Prostate gland (tissue), 2 donors: ENCODE measurements at regions not wholly inside any gene's neighbourhood (a gene's known extent, or its start where the extent isn't known, plus 50 kb on each side); places are given as distances from the start of the nearest gene placed in this dataset.
"Not testable (repeated sequence)": the region's sequence is repeated elsewhere in the genome, so short reads cannot be mapped to it uniquely, and the experiment has no call there.

Source experiments
- DNase-seq: peaks from one replicate; pipeline ENCODE4 v3.0.0-alpha.2; 2019; ENCODE audit warnings: low spot score
- H3K27ac ChIP-seq, 2 donors: fragments of 200-600 bp; sonication (generic); 2 replicates each; pipeline ENCODE4 v1.5.1; 2017 to 2019
- H3K27me3 ChIP-seq: fragments of 200-600 bp; sonication (generic); replicated peaks from 2 replicates; pipeline ENCODE4 v1.5.1; 2019; ENCODE audit not compliant: insufficient read depth
- H3K36me3 ChIP-seq, 2 donors: fragments of 200-600 bp; sonication (generic); 1 replicate in 1 of 2; 2 replicates in 1 of 2; pipeline versions ENCODE4 v1.5.1 to v1.8.1; 2017 to 2019
- H3K4me1 ChIP-seq: fragments of 200-600 bp; sonication (generic); replicated peaks from 2 replicates; pipeline ENCODE4 v1.5.1; 2019
- H3K4me3 ChIP-seq, 2 donors: fragments of 200-600 bp; sonication (generic); 2 replicates each; pipeline ENCODE4 v1.5.1; 2017 to 2019
- H3K9me3 ChIP-seq: fragments of 200-600 bp; sonication (generic); 2 replicates; pipeline ENCODE4 v1.5.1; 2017
- POLR2A ChIP-seq: fragments of 450-650 bp; IDR thresholded peaks from one replicate; pipeline ENCODE4 v1.6.1; 2016; ENCODE audit warnings: antibody characterized with exemption, mild to moderate bottlenecking
- POLR2AphosphoS5 ChIP-seq: sonication (generic); formaldehyde crosslinking; IDR thresholded peaks from one replicate; pipeline ENCODE4 v1.6.1; 2017; ENCODE audit warnings: antibody characterized with exemption
- WGBS: methylation state at CpG from one replicate; pipeline ENCODE4 v1.1.5; 2018; 5-methylcytosine and 5-hydroxymethylcytosine counted together
- intact Hi-C: fragments of 100-400 bp; cut with DNase I; formaldehyde crosslinking; loops from one replicate; pipeline ENCODE4 v1.14.2; 2022
- TF ChIP-seq, protein P1 (sequence below), 4 experiments: fragments of 200-600 bp in 2 of 4; fragments of 450-650 bp in 2 of 4; sonication (generic) in 2 of 4; IDR thresholded peaks; 1 replicate in 3 of 4; 2 replicates in 1 of 4; pipeline ENCODE4 v1.5.1; 2016 to 2019; ENCODE audit warnings: antibody characterized with exemption in 4 of 4, mild to moderate bottlenecking in 2 of 4, moderate library complexity in 2 of 4

- intact Hi-C loops: no loop called here
- WGBS: 96% methylated on average over 3 of the region's 3 CpGs
These were observed 291.3 kb downstream of the SEMA3D start for GRCh38 chr7:84895563-84895962.

DNA sequence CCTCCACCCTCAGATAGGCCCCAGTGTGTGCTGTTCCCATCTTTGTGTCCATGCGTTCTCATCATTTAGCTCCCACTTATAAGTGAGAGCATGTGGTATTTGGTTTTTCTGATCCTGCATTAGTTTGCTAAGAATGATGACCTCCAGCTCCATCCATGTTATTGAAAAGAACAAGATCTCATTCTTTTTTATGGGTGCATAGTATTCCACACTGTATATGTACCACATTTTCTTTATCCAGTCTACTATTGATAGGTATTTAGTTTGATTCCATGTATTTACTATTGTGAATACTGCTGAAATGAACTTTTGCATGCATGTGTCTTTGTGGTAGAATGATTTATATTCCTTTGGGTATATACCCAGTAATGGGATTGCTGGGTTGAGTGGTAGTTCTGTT is 303.3 kb downstream of the SEMA3D start:
- H3K27ac ChIP-seq, intact Hi-C loops, H3K4me1 ChIP-seq, H3K27me3 ChIP-seq, H3K4me3 ChIP-seq, H3K36me3 ChIP-seq, H3K9me3 ChIP-seq, DNase-seq: not testable (repeated sequence)
- WGBS: 96% methylated on average over 1 of the region's 1 CpG

More at GRCh38 chr7:84895563-84895962, 291.3 kb downstream of the SEMA3D start:
- Histone ChIP-seq H3K4me1 (no peaks in the 10 kb centered on the region), H3K4me3 (no peak overlapping the region), H3K27ac (no peak overlapping the region), H3K9me3 (no peaks in the 10 kb centered on the region), H3K27me3 (no peaks in the 10 kb centered on the region), H3K36me3 (no peaks in the 10 kb centered on the region)
- no peak for TF ChIP-seq POLR2A
- TF ChIP-seq, protein P1, sequence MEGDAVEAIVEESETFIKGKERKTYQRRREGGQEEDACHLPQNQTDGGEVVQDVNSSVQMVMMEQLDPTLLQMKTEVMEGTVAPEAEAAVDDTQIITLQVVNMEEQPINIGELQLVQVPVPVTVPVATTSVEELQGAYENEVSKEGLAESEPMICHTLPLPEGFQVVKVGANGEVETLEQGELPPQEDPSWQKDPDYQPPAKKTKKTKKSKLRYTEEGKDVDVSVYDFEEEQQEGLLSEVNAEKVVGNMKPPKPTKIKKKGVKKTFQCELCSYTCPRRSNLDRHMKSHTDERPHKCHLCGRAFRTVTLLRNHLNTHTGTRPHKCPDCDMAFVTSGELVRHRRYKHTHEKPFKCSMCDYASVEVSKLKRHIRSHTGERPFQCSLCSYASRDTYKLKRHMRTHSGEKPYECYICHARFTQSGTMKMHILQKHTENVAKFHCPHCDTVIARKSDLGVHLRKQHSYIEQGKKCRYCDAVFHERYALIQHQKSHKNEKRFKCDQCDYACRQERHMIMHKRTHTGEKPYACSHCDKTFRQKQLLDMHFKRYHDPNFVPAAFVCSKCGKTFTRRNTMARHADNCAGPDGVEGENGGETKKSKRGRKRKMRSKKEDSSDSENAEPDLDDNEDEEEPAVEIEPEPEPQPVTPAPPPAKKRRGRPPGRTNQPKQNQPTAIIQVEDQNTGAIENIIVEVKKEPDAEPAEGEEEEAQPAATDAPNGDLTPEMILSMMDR (IDR thresholded peaks at IDR 0.05): no peak
- no peak for DNase-seq

- H3K9me3 ChIP-seq, H3K27me3 ChIP-seq, intact Hi-C loops, DNase-seq, H3K36me3 ChIP-seq, H3K27ac ChIP-seq, H3K4me3 ChIP-seq, H3K4me1 ChIP-seq: not testable (repeated sequence)
- 98% methylated on average over 49 of the region's 60 CpGs for WGBS
These were observed 306.4 kb downstream of the SEMA3D start for GRCh38 chr7:84880326-84880997.

GRCh38 chr7:84879570-84880325 is 307.1 kb downstream of the SEMA3D start:
- TF ChIP-seq, protein P1 (IDR thresholded peaks at IDR 0.05): no peak
- TF ChIP-seq POLR2A (no peak), POLR2AphosphoS5 (no peak)
- H3K36me3 ChIP-seq: no peaks in the 10 kb centered on the region
- H3K4me3 ChIP-seq: no peak overlapping the region
- H3K4me1 ChIP-seq: no peaks in the 10 kb centered on the region
- no peaks in the 10 kb centered on the region for H3K27me3 ChIP-seq
- H3K27ac ChIP-seq: no peak overlapping the region
- intact Hi-C loops: no loop called here
- H3K9me3 ChIP-seq: no peaks in the 10 kb centered on the region
- 81% methylated on average over 3 of the region's 3 CpGs for WGBS
- no peak for DNase-seq

DNA sequence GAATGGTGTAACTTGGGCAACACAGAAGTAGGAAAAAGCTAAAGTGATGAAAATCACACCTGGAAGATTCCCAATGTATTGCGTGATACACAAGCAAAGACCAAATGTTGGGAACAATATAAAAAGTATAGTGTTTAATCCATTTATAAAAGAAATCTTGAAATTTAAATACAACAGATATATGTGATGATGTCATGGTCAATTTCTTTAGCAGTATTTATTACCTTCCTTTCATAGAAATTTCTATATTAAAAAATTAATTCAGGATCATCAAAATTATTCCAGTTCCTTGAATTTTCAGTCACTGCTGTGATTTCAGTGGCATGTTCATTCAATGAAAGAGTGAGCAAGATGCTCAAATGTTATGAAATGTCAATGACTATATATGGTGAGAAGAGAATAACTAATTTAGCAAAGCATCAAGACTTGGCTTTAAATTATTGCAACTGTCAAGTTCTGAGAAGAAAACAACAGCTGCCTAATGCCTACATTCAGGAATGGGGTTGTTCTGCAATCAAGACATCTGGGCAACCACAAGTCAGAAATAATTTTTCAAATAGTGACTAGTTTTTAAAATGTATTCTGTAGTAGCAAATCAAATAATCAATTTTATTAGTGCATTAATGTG is 308.8 kb downstream of the SEMA3D start:
- intact Hi-C loops: no loop called here
- Histone ChIP-seq H3K9me3 (no peaks in the 10 kb centered on the region), H3K4me3 (no peak overlapping the region), H3K27me3 (no peaks in the 10 kb centered on the region), H3K36me3 (no peaks in the 10 kb centered on the region), H3K4me1 (no peaks in the 10 kb centered on the region), H3K27ac (no peak overlapping the region)
- WGBS: 98% methylated on average over 1 of the region's 1 CpG
- TF ChIP-seq POLR2A (no peak), POLR2AphosphoS5 (no peak)
- TF ChIP-seq, protein P1 (IDR thresholded peaks at IDR 0.05): no peak
- no peak for DNase-seq
